ENCODE measurements at regions not wholly inside any gene's neighbourhood (a gene's known extent, or its start where the extent isn't known, plus 50 kb on each side); places are given as distances from the start of the nearest gene placed in this dataset.

DNA sequence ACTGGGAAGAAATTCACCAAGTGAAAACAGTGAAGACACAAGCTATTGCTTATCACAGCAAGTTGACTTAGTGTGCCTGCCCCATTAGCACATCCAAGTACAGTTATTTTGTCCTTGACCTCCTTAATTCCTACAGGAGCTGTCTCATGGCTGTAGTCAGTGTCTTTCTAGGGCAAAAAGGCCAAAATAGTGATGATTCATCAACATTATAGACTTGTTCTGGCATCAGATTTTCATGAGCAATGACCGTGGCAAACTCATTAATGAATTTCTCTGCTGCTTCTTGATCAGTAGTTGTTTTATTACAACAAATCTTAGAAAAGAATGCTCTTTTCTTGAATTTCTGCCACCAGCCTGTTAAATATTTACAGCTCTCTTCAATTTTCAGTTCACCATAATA lies 1169.3 kb upstream of the DDX18 start:
- Histone ChIP-seq H3K27ac (no peak overlapping the region), H3K4me3 (ENCODE audit: low read depth, low read length) (no peak overlapping the region), H3K36me3 (replicated peaks) (no peaks in the 10 kb centered on the region), H3K27me3 (replicated peaks) (no peaks in the 10 kb centered on the region)
- TF ChIP-seq, protein P1, sequence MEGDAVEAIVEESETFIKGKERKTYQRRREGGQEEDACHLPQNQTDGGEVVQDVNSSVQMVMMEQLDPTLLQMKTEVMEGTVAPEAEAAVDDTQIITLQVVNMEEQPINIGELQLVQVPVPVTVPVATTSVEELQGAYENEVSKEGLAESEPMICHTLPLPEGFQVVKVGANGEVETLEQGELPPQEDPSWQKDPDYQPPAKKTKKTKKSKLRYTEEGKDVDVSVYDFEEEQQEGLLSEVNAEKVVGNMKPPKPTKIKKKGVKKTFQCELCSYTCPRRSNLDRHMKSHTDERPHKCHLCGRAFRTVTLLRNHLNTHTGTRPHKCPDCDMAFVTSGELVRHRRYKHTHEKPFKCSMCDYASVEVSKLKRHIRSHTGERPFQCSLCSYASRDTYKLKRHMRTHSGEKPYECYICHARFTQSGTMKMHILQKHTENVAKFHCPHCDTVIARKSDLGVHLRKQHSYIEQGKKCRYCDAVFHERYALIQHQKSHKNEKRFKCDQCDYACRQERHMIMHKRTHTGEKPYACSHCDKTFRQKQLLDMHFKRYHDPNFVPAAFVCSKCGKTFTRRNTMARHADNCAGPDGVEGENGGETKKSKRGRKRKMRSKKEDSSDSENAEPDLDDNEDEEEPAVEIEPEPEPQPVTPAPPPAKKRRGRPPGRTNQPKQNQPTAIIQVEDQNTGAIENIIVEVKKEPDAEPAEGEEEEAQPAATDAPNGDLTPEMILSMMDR (IDR thresholded peaks at IDR 0.05; ENCODE audit: low read depth, low read length, missing control alignments): no peak
- DNase-seq: no peak
- in situ Hi-C loops (cut with HindIII; ENCODE audit: low pct_ligation_motif_present, low sequenced_read_pairs): no loop called here

DNA sequence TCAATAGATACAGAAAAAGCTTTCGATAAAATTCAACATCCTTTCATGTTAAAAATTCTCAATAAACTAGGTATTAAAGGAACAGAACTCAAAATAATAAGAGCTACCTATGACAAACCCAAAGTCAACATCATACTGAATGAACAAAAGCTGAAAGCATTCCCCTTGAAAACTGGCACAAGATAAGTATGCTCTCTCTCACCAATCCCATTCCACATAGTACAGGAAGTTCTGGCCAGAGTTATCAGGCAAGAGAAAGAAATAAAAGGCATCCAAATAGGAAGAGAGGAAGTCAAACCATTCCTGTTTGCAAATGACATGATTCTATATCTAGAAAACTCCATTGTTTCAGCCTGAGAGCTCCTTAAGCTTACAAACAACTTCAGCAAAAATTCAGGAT lies 1145.8 kb upstream of the DDX18 start:
- TF ChIP-seq, protein P1 (IDR thresholded peaks at IDR 0.05; ENCODE audit: low read depth, low read length, missing control alignments): no peak
- DNase-seq: no peak
- in situ Hi-C loops (cut with HindIII; ENCODE audit: low pct_ligation_motif_present, low sequenced_read_pairs): no loop called here
- Histone ChIP-seq H3K27me3 (replicated peaks) (no peaks in the 10 kb centered on the region), H3K36me3 (replicated peaks) (no peaks in the 10 kb centered on the region), H3K4me3 (ENCODE audit: low read depth, low read length) (no peak overlapping the region), H3K27ac (no peak overlapping the region)

GRCh38 chr2:116669782-116670181 lies 1144.7 kb upstream of the DDX18 start:
- Histone ChIP-seq H3K27me3 (replicated peaks) (no peaks in the 10 kb centered on the region), H3K27ac (no peak overlapping the region), H3K36me3 (replicated peaks) (no peaks in the 10 kb centered on the region), H3K4me3 (ENCODE audit: low read depth, low read length) (no peak overlapping the region)
- in situ Hi-C loops (cut with HindIII; ENCODE audit: low pct_ligation_motif_present, low sequenced_read_pairs): no loop called here
- no peak for DNase-seq
- TF ChIP-seq, protein P1 (IDR thresholded peaks at IDR 0.05; ENCODE audit: low read depth, low read length, missing control alignments): no peak

- H3K27ac ChIP-seq: no peak overlapping the region
- no peak overlapping the region for H3K4me3 ChIP-seq (ENCODE audit: low read depth, low read length)
- H3K36me3 ChIP-seq (replicated peaks): no peaks in the 10 kb centered on the region
- H3K27me3 ChIP-seq (replicated peaks): no peaks in the 10 kb centered on the region
- DNase-seq: no peak
- in situ Hi-C loops (cut with HindIII; ENCODE audit: low pct_ligation_motif_present, low sequenced_read_pairs): no loop called here
- TF ChIP-seq, protein P1 (IDR thresholded peaks at IDR 0.05; ENCODE audit: low read depth, low read length, missing control alignments): no peak
Measured at GRCh38 chr2:116674188-116674587, 1140.3 kb upstream of the DDX18 start.

- Histone ChIP-seq H3K4me3 (ENCODE audit: low read depth, low read length) (no peak overlapping the region), H3K36me3 (replicated peaks) (no peaks in the 10 kb centered on the region), H3K27ac (no peak overlapping the region), H3K27me3 (replicated peaks) (no peaks in the 10 kb centered on the region)
- no peak for DNase-seq
- TF ChIP-seq, protein P1 (IDR thresholded peaks at IDR 0.05; ENCODE audit: low read depth, low read length, missing control alignments): no peak
- in situ Hi-C loops (cut with HindIII; ENCODE audit: low pct_ligation_motif_present, low sequenced_read_pairs): no loop called here
Measured at GRCh38 chr2:116676776-116677175, 1137.7 kb upstream of the DDX18 start.

GRCh38 chr2:116680256-116680936 lies 1134.1 kb upstream of the DDX18 start:
- H3K27ac ChIP-seq: no peak overlapping the region
- no peaks in the 10 kb centered on the region for H3K27me3 ChIP-seq (replicated peaks)
- no peak overlapping the region for H3K4me3 ChIP-seq (ENCODE audit: low read depth, low read length)
- no peaks in the 10 kb centered on the region for H3K36me3 ChIP-seq (replicated peaks)
- in situ Hi-C loops (cut with HindIII; ENCODE audit: low pct_ligation_motif_present, low sequenced_read_pairs): no loop called here
- TF ChIP-seq, protein P1 (IDR thresholded peaks at IDR 0.05; ENCODE audit: low read depth, low read length, missing control alignments): no peak
- no peak for DNase-seq

All from brain microvascular endothelial cell (primary cell).